Heart right ventricle (tissue), 16 donors: ENCODE measurements at regions not wholly inside any gene's neighbourhood (a gene's known extent, or its start where the extent isn't known, plus 50 kb on each side); places are given as distances from the start of the nearest gene placed in this dataset.
A peak's percentile ranks its signal among the peaks of the same experiment; 100 is the strongest.

Experiments used
- ATAC-seq, 8 donors: fragments of 200-7000 bp; cut with Tn5 transposase; one replicate each; pipeline ENCODE4 v1.9.1; 2020; ENCODE audit warnings: mild to moderate bottlenecking in 8 of 8, moderate library complexity in 8 of 8, moderate number of reproducible peaks in 1 of 8
- DNase-seq, 2 donors: peaks; one replicate each; pipeline ENCODE4 v3.0.0-alpha.2; 2020
- H3K27ac ChIP-seq, 10 donors: fragments of 200-600 bp; sonication (generic) in 2 of 10; one replicate each; pipeline versions ENCODE4 v1.5.0 to v1.8.0; 2020 to 2022; ENCODE audit warnings: mild to moderate bottlenecking in 3 of 10
- H3K27me3 ChIP-seq, 7 donors: fragments of 200-600 bp; one replicate each; pipeline ENCODE4 v1.8.0; 2021 to 2022; ENCODE audit warnings: mild to moderate bottlenecking in 2 of 7
- H3K36me3 ChIP-seq, 9 donors: fragments of 200-600 bp; sonication (generic) in 1 of 9; one replicate each; pipeline versions ENCODE4 v1.5.0 to v1.8.0; 2020 to 2022; ENCODE audit warnings: mild to moderate bottlenecking in 2 of 9
- H3K4me1 ChIP-seq, 9 donors: fragments of 200-600 bp; sonication (generic) in 1 of 9; one replicate each; pipeline versions ENCODE4 v1.5.0 to v1.8.0; 2020 to 2022; ENCODE audit warnings: mild to moderate bottlenecking in 4 of 9
- H3K4me3 ChIP-seq, 10 donors: fragments of 200-600 bp; sonication (generic) in 2 of 10; one replicate each; pipeline versions ENCODE4 v1.5.0 to v1.8.0; 2020 to 2022; ENCODE audit warnings: mild to moderate bottlenecking in 7 of 10, moderate library complexity in 2 of 10
- H3K9me3 ChIP-seq, 11 donors: fragments of 200-600 bp in 10 of 11; sonication (generic) in 2 of 11; one replicate each; pipeline versions ENCODE4 v1.5.0 to v1.8.0; 2013 to 2022; ENCODE audit warnings: mild to moderate bottlenecking in 2 of 11, control low read depth in 1 of 11, moderate library complexity in 1 of 11
- CTCF ChIP-seq, 9 donors: fragments of 200-600 bp; sonication (generic) in 2 of 9; IDR thresholded peaks; one replicate each; pipeline versions ENCODE4 v1.5.0 to v1.8.0; 2021 to 2022; ENCODE audit warnings: antibody characterized with exemption in 9 of 9, mild to moderate bottlenecking in 5 of 9, moderate library complexity in 1 of 9
- WGBS, 2 donors: extraction: QIAGEN DNeasy Blood & Tissue Kit; methylation state at CpG; one replicate each; pipeline ENCODE4 v1.1.7; 2013; ENCODE audit warnings: inconsistent platforms in 1 of 2; 5-methylcytosine and 5-hydroxymethylcytosine counted together
- intact Hi-C, 10 donors: fragments of 100-400 bp; cut with DNase I; formaldehyde crosslinking; loops; one replicate each; pipeline versions ENCODE4 v1.11.1 to v1.14.2; 2022
- donor health status: Arrhythmogenic right ventricular cardiomyopathy.
- donor health status: ischemic (EF 13 %, LVEDD 7.1; RV severe dilation, severe dysfunction).
- donor health status: healthy with polysubstance abuse.
- donor health status: DM: no; HTN: yes; CAD: no.
- donor health status: DM: no; HTN: no; CAD: no.
- donor health status: ischemic (EF 25% LVEDD 6.9; RV normal size, moderate dysfunction).
- donor health status: ischemic (EF 25% LVEDD 5.7; RV mildly dilated, moderate dysfunction).
- donor health status: healthy.
- donor health status: DM: yes; HTN: yes; CAD: no.
- donor health status: Ischemic cardiomyopathy.
- donor health status: ischemic (EF 35%, LVEDD 5.7; RV mildly dilated, moderate dysfunction).
- donor health status: nonischemic (EF 11% LVEDD 7.7; RV severe dilation, severe dysfunction).
- donor health status: DM: yes; HTN: yes; CAD: no.
- donor health status: PGD.
- donor health status: ischemic (EF 29% LVEDD 5.4; RV normal size, mild dysfunction).
- donor health status: nonischemic (EF 23%, LVEDD 6.1; RV moderate dilation, normal function).

GRCh38 chr13:23984546-23984945 is 87.2 kb upstream of the C1QTNF9B start:
- intact Hi-C loops, result no loop called here
- ATAC-seq, result no peak
- Histone ChIP-seq H3K9me3 (no peaks in the 10 kb centered on the region), H3K4me1 (peaks cover 0 to 34% (median 12%) of the 10 kb centered on the region in 9 donors), H3K27ac (no peak overlapping the region), H3K27me3 (peaks cover 0 to 11% (median 0%) of the 10 kb centered on the region in 7 donors), H3K36me3 (no peaks in the 10 kb centered on the region), H3K4me3 (no peak overlapping the region)
- no peak for TF ChIP-seq CTCF (IDR thresholded peaks at IDR 0.05)
- DNase-seq, result no peak
- 50 to 52% methylated on average over 8 of the region's 8 CpGs for WGBS, 2 donors

GRCh38 chr13:23985060-23985459 is 87.8 kb upstream of the C1QTNF9B start:
- H3K4me1 ChIP-seq, result peaks cover 0 to 34% (median 7%) of the 10 kb centered on the region in 9 donors
- no peak overlapping the region for H3K4me3 ChIP-seq
- ATAC-seq, result no peak
- no peak for DNase-seq
- 88 to 90% methylated on average over 7 of the region's 7 CpGs for WGBS, 2 donors
- TF ChIP-seq CTCF (IDR thresholded peaks at IDR 0.05), result no peak
- no peaks in the 10 kb centered on the region for H3K36me3 ChIP-seq
- H3K27me3 ChIP-seq, result peaks cover 0 to 6% (median 0%) of the 10 kb centered on the region in 7 donors
- H3K27ac ChIP-seq, result no peak overlapping the region
- intact Hi-C loops, result no loop called here
- H3K9me3 ChIP-seq, result no peaks in the 10 kb centered on the region

- Histone ChIP-seq H3K27ac (no peak overlapping the region), H3K36me3 (no peaks in the 10 kb centered on the region), H3K27me3 (no peaks in the 10 kb centered on the region), H3K9me3 (no peaks in the 10 kb centered on the region), H3K4me1 (peaks cover 0 to 28% (median 6%) of the 10 kb centered on the region in 9 donors), H3K4me3 (no peak overlapping the region)
- intact Hi-C loops, result no loop called here
- TF ChIP-seq CTCF (IDR thresholded peaks at IDR 0.05), result no peak
- ATAC-seq (peak in 2 of 8 donors; percentile 24 to 41), DNase-seq (no peak)
- WGBS, 2 donors, result 69 to 81% methylated on average over 11 of the region's 11 CpGs
Measured at GRCh38 chr13:23985839-23986238, 88.5 kb upstream of the C1QTNF9B start.

GRCh38 chr13:23986619-23987018 is 89.3 kb upstream of the C1QTNF9B start:
- Histone ChIP-seq H3K36me3 (no peaks in the 10 kb centered on the region), H3K4me3 (no peak overlapping the region), H3K4me1 (peaks cover 0 to 28% (median 6%) of the 10 kb centered on the region in 9 donors), H3K27ac (no peak overlapping the region), H3K27me3 (no peaks in the 10 kb centered on the region), H3K9me3 (no peaks in the 10 kb centered on the region)
- intact Hi-C loops, result no loop called here
- 65 to 82% methylated on average over 3 of the region's 3 CpGs for WGBS, 2 donors
- ATAC-seq (no peak), DNase-seq (no peak)
- no peak for TF ChIP-seq CTCF (IDR thresholded peaks at IDR 0.05)
